ENCODE measurements at regions not wholly inside any gene's neighbourhood (a gene's known extent, or its start where the extent isn't known, plus 50 kb on each side); places are given as distances from the start of the nearest gene placed in this dataset.
"Not testable (repeated sequence)": the region's sequence is repeated elsewhere in the genome, so short reads cannot be mapped to it uniquely, and the experiment has no call there.

- H3K4me3 ChIP-seq (ENCODE audit: low read length): no peak overlapping the region
- TF ChIP-seq, protein P1, sequence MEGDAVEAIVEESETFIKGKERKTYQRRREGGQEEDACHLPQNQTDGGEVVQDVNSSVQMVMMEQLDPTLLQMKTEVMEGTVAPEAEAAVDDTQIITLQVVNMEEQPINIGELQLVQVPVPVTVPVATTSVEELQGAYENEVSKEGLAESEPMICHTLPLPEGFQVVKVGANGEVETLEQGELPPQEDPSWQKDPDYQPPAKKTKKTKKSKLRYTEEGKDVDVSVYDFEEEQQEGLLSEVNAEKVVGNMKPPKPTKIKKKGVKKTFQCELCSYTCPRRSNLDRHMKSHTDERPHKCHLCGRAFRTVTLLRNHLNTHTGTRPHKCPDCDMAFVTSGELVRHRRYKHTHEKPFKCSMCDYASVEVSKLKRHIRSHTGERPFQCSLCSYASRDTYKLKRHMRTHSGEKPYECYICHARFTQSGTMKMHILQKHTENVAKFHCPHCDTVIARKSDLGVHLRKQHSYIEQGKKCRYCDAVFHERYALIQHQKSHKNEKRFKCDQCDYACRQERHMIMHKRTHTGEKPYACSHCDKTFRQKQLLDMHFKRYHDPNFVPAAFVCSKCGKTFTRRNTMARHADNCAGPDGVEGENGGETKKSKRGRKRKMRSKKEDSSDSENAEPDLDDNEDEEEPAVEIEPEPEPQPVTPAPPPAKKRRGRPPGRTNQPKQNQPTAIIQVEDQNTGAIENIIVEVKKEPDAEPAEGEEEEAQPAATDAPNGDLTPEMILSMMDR (conservative IDR thresholded peaks at IDR 0.05; ENCODE audit: low read length): no peak
- DNase-seq (ENCODE audit: low read depth): no peak
Observed at GRCh38 chr14:105664691-105665090, 138.3 kb downstream of the TMEM121 start.

- TF ChIP-seq, protein P1 (conservative IDR thresholded peaks at IDR 0.05; ENCODE audit: low read length): no peak
- no peak overlapping the region for H3K4me3 ChIP-seq (ENCODE audit: low read length)
- no peak for DNase-seq (ENCODE audit: low read depth)
Observed at GRCh38 chr14:105665247-105665950, 139.0 kb downstream of the TMEM121 start.

DNA sequence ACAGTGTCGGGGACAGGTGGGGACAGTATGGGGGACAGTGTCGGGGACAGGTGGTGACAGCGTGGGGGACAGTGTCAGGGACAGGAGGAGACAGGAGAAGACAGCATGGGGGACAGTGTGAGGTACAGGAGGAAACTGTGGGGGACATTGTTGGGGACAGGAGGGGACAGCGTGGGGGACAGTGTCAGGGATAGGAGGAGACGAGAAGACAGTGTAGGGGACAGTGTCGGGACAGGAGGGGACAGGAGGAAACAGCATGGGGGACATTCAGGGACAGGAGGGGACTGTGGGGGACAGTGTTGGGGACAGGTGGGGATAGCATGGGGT is 139.5 kb downstream of the TMEM121 start:
- DNase-seq (ENCODE audit: low read depth): no peak
- TF ChIP-seq, protein P1 (conservative IDR thresholded peaks at IDR 0.05; ENCODE audit: low read length): no peak

DNA sequence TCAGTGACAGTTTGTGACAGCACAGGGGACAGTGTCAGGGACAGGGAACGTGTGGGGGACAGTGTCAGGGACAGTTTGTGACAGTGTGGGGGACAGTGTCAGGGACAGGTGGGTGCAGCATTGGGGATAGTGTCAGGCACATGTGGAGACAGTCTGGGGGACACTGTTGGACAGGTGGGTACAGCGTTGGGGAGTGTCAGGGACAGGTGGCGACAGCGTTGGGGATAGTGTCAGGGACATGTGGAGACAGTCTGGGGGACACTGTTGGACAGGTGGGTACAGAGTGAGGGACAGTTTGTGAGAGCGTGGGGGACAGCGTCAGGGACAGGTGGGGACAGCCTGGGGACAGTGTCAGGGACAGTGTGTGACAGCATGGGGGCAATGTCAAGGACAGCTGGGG is 140.0 kb downstream of the TMEM121 start:
- no peak overlapping the region for H3K4me3 ChIP-seq (ENCODE audit: low read length)
- no peak for DNase-seq (ENCODE audit: low read depth)
- TF ChIP-seq, protein P1 (conservative IDR thresholded peaks at IDR 0.05; ENCODE audit: low read length): no peak

More for the DNA sequence above, 139.5 kb downstream of the TMEM121 start:
- H3K4me3 ChIP-seq (ENCODE audit: low read length): no peak overlapping the region

DNA sequence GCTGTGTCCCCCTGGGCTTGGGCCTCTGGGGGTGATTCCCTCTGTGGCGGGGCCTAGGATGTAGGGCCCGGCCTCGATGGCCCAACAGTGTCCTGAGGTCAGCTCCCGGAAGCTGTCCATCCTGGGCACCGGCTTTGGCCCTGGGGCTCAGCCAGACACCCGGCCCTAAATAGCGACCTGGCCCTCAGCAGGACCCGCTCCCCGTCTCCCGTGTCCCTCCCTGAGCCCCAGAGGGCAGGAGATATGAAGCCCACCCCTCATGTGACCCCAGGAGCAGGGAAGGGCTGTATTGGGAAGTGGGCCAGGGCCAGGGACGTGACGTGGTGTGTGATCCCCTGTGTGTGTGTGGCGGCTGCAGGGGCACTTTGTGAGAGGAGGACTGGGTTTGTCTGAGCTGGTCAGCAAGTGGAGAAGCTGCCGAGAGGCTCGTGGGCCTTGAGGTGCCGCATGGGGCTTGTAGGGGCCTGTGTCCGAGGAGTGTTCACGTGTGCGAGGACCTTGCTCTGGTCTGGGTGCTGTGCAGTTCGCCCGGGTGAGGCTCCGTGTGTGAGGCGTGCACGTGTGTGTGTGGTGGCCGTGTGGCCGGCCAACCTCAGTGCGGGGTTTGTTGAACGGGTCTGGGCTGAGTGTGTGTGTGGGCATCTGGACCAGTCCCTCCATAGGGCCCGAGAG is 140.7 kb downstream of the TMEM121 start:
- DNase-seq (ENCODE audit: low read depth); H3K4me3 ChIP-seq (ENCODE audit: low read length): not testable (repeated sequence)

DNA sequence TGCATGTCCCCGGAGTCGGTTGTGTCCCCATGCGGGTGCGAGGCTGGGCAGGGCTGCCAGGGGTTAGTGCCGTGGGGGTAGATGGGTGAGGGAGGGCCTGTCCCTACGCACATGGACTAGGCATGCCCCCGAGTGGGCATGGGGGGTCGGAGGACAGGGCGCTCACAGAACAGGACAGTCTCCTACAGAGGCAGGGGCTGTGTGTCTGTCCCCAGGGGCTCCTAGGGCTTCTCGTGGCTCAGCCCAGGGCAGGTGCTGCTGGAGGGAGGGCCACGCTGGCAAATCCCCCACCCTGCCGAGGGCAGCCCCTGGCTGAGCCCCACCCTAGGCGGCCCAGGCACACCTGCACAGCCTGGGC is 141.3 kb downstream of the TMEM121 start:
- not testable (repeated sequence) for H3K4me3 ChIP-seq (ENCODE audit: low read length); DNase-seq (ENCODE audit: low read depth)

DNA sequence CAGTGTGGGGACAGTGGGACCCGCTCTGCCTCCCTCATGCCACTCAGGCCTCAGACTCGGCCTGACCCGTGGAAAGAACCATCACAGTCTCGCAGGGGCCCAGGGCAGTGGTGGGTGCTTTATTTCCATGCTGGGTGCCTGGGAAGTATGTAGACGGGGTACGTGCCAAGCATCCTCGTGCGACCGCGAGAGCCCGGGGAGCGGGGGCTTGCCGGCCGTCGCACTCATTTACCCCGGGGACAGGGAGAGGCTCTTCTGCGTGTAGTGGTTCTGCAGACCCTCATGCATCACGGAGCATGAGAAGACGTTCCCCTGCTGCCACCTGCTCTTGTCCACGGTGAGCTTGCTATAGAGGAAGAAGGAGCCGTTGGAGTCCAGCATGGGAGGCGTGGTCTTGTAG is 141.6 kb downstream of the TMEM121 start:
- not testable (repeated sequence) for H3K4me3 ChIP-seq (ENCODE audit: low read length); DNase-seq (ENCODE audit: low read depth)

GRCh38 chr14:105668471-105669230 is 142.3 kb downstream of the TMEM121 start:
- DNase-seq (ENCODE audit: low read depth); H3K4me3 ChIP-seq (ENCODE audit: low read length): not testable (repeated sequence)

- DNase-seq (ENCODE audit: low read depth); H3K4me3 ChIP-seq (ENCODE audit: low read length): not testable (repeated sequence)
Observed at GRCh38 chr14:105669231-105669610, 142.8 kb downstream of the TMEM121 start.

GRCh38 chr14:105669646-105670045 is 143.3 kb downstream of the TMEM121 start:
- H3K4me3 ChIP-seq (ENCODE audit: low read length); DNase-seq (ENCODE audit: low read depth): not testable (repeated sequence)

DNA sequence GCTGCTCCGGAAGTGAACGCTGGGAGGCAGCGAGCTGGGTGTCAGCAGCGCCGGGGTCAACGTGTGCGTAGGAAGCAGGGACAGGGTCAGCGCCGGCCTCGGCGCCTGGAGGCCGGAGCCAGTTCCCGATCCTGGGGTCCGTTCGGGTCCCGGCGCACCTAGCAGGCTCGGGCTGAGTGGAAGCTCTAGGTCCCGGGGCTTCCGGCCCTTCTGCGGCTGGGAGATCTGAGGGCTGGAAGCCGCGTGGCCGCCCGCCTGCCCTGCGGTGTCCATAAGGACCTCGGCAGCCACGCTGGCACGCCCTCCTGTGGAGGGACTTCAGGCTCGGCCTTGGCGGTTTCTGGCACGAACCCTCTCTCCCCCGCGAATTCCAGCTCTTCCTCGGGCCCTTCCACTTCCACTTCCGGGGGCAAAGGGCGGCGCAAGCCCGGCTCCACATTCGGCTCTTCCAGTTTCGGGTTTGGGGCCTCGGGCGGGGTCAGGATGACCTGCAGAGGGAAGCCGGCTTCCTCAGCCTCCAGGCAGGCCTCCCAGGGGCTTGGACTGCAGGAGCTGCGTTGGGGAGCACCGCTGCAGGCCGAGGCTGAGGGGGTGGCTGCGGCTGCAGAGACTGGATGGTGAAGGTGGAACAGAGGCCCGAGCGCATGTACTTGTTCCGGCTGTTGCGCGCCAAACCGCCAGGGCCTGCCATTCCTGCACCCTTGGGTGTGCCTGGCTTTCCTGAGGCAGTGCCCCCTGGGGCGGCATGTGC is 146.2 kb downstream of the TMEM121 start:
- DNase-seq (ENCODE audit: low read depth); H3K4me3 ChIP-seq (ENCODE audit: low read length): not testable (repeated sequence)

- H3K4me3 ChIP-seq (ENCODE audit: low read length); DNase-seq (ENCODE audit: low read depth): not testable (repeated sequence)
Observed at GRCh38 chr14:105675433-105675832, 149.1 kb downstream of the TMEM121 start.

DNA sequence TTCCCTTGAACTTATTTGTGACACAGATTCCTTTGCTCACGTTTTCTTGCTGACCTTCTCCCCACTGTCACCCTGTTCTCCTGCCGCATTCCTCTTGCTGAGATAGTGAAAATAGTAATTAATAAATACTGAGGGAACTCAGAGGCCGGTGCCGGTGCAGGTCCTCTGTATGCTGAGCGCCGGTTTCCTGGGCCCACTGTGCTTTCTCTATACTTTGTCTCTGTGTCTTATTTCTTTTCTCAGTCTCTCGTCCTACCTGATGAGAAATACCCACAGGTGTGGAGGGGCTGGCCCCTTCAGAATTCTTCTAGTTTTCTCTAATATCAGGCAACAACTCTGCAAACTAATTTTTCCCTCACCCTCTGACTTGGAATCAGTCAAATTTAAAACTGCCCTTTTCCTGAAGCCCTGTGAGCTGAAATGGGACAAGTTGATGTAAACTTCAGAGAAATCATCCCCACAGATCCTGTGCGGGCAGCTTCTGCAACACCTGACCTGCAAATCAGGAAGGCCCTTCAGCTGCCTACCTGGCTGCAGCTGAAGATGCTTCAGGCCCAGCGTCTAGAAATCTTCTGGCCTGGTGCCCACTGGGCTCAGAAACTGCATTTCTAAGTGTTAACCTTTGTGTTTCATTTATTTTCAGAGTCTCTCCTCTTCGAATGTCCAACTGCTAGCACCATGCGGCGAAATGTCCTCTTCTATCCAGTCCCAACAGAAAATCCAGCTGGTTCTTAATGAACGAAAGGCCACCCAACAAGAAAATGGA is 149.7 kb downstream of the TMEM121 start:
- not testable (repeated sequence) for DNase-seq (ENCODE audit: low read depth); H3K4me3 ChIP-seq (ENCODE audit: low read length)
